ENCODE measurements at regions not wholly inside any gene's neighbourhood (a gene's known extent, or its start where the extent isn't known, plus 50 kb on each side); places are given as distances from the start of the nearest gene placed in this dataset.

- intact Hi-C loops (cut with micrococcal nuclease; ENCODE audit: unreplicated experiment): no loop called here
- H3K9me3 Mint-ChIP-seq (ENCODE audit: low read depth, unreplicated experiment): no peaks in the 10 kb centered on the region
- no peaks in the 10 kb centered on the region for H3K27me3 Mint-ChIP-seq (ENCODE audit: unreplicated experiment)
- TF ChIP-seq, protein P1, sequence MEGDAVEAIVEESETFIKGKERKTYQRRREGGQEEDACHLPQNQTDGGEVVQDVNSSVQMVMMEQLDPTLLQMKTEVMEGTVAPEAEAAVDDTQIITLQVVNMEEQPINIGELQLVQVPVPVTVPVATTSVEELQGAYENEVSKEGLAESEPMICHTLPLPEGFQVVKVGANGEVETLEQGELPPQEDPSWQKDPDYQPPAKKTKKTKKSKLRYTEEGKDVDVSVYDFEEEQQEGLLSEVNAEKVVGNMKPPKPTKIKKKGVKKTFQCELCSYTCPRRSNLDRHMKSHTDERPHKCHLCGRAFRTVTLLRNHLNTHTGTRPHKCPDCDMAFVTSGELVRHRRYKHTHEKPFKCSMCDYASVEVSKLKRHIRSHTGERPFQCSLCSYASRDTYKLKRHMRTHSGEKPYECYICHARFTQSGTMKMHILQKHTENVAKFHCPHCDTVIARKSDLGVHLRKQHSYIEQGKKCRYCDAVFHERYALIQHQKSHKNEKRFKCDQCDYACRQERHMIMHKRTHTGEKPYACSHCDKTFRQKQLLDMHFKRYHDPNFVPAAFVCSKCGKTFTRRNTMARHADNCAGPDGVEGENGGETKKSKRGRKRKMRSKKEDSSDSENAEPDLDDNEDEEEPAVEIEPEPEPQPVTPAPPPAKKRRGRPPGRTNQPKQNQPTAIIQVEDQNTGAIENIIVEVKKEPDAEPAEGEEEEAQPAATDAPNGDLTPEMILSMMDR (IDR thresholded peaks at IDR 0.05; ENCODE audit: unreplicated experiment): no peak
- no TSS peak for BruUV-seq (replicated peaks)
- CTCF ChIA-PET: interaction anchor here (0.8 kb wide), 1 partner anchor 274 kb away, joined by 3 read pairs; no protein-coding TSS in a partner anchor
- no peak for DNase-seq
- H3K4me1 Mint-ChIP-seq (ENCODE audit: low read depth, unreplicated experiment): peaks cover 30% of the 10 kb centered on the region
- no peaks in the 10 kb centered on the region for H3K36me3 Mint-ChIP-seq (ENCODE audit: insufficient read depth, unreplicated experiment)
- no peak overlapping the region for H3K4me3 Mint-ChIP-seq (ENCODE audit: low read depth, unreplicated experiment)
- H3K27ac Mint-ChIP-seq (ENCODE audit: unreplicated experiment): no peak overlapping the region
Measured at GRCh38 chr3:153440311-153440710, 278.3 kb downstream of the RAP2B start.

DNA sequence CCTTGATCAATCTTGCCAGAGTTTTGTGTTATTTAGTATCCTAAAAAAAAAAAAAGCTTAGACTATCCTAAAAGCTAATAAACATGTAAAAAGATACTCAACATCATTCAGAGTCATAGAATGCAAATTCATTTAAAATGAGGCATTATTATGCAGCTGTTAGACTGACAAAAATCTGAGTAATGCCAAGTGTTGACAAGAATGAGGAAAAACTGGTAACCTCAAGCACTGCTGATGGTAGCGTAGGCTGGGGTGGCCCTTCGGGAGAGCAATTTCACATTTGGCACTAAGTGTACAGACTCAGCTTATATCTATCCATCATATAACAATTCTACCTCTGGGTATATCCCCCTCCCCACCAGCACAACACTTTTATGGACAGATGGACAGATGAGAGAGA is 280.4 kb downstream of the RAP2B start:
- no peak overlapping the region for H3K27ac Mint-ChIP-seq (ENCODE audit: unreplicated experiment)
- H3K27me3 Mint-ChIP-seq (ENCODE audit: unreplicated experiment): no peaks in the 10 kb centered on the region
- intact Hi-C loops (cut with micrococcal nuclease; ENCODE audit: unreplicated experiment): no loop called here
- DNase-seq: no peak
- no peak overlapping the region for H3K4me3 Mint-ChIP-seq (ENCODE audit: low read depth, unreplicated experiment)
- TF ChIP-seq, protein P1 (IDR thresholded peaks at IDR 0.05; ENCODE audit: unreplicated experiment): no peak
- no peaks in the 10 kb centered on the region for H3K36me3 Mint-ChIP-seq (ENCODE audit: insufficient read depth, unreplicated experiment)
- H3K9me3 Mint-ChIP-seq (ENCODE audit: low read depth, unreplicated experiment): no peaks in the 10 kb centered on the region
- H3K4me1 Mint-ChIP-seq (ENCODE audit: low read depth, unreplicated experiment): peaks cover 30% of the 10 kb centered on the region
- CTCF ChIA-PET: no interaction called here
- BruUV-seq (replicated peaks): no TSS peak

GRCh38 chr3:153442799-153443487 is 280.9 kb downstream of the RAP2B start:
- DNase-seq: no peak
- BruUV-seq (replicated peaks): no TSS peak
- intact Hi-C loops (cut with micrococcal nuclease; ENCODE audit: unreplicated experiment): no loop called here
- Mint-ChIP-seq H3K4me1 (ENCODE audit: low read depth, unreplicated experiment) (peaks cover 25% of the 10 kb centered on the region), H3K27ac (ENCODE audit: unreplicated experiment) (no peak overlapping the region), H3K9me3 (ENCODE audit: low read depth, unreplicated experiment) (no peaks in the 10 kb centered on the region), H3K4me3 (ENCODE audit: low read depth, unreplicated experiment) (no peak overlapping the region), H3K27me3 (ENCODE audit: unreplicated experiment) (no peaks in the 10 kb centered on the region), H3K36me3 (ENCODE audit: insufficient read depth, unreplicated experiment) (no peaks in the 10 kb centered on the region)
- TF ChIP-seq, protein P1 (IDR thresholded peaks at IDR 0.05; ENCODE audit: unreplicated experiment): no peak
- CTCF ChIA-PET: no interaction called here

- TF ChIP-seq, protein P1 (IDR thresholded peaks at IDR 0.05; ENCODE audit: unreplicated experiment): no peak
- Mint-ChIP-seq H3K36me3 (ENCODE audit: insufficient read depth, unreplicated experiment) (no peaks in the 10 kb centered on the region), H3K4me3 (ENCODE audit: low read depth, unreplicated experiment) (no peak overlapping the region), H3K9me3 (ENCODE audit: low read depth, unreplicated experiment) (no peaks in the 10 kb centered on the region), H3K27ac (ENCODE audit: unreplicated experiment) (no peak overlapping the region), H3K27me3 (ENCODE audit: unreplicated experiment) (no peaks in the 10 kb centered on the region), H3K4me1 (ENCODE audit: low read depth, unreplicated experiment) (peaks cover 15% of the 10 kb centered on the region)
- CTCF ChIA-PET: interaction anchor here (0.6 to 1.1 kb wide), 2 partner anchors 151 to 221 kb away, joined by 3 to 4 read pairs; no protein-coding TSS in a partner anchor
- BruUV-seq (replicated peaks): no TSS peak
- peak; percentile 8 for DNase-seq
- intact Hi-C loops (cut with micrococcal nuclease; ENCODE audit: unreplicated experiment): no loop called here
Measured at GRCh38 chr3:153443961-153444360, 281.9 kb downstream of the RAP2B start.
